GM12878 (cell line): ENCODE measurements at regions not wholly inside any gene's neighbourhood (a gene's known extent, or its start where the extent isn't known, plus 50 kb on each side); places are given as distances from the start of the nearest gene placed in this dataset.

ENCODE experiments used
- ATAC-seq: fragments of 200-7000 bp; cut with Tn5 transposase; 3 replicates; pipeline ENCODE4 v1.9.1; 2020; ENCODE audit warnings: mild to moderate bottlenecking, moderate library complexity
- BruUV-seq: library from RNA; stranded (reverse); fragments of 400-500 nt; replicated peaks from 2 replicates; lab custom pipeline; 2021; lab: Mats Ljungman, UMichigan
- CTCF ChIA-PET: fragments of 300-600 bp; sonication (Branson Sonifier 250); formaldehyde crosslinking; extraction: SDS; loops from one replicate; lab custom pipeline; 2021; ENCODE audit warnings: inconsistent platforms; lab: Yijun Ruan, JAX
- POLR2A ChIA-PET: fragments of 350-600 bp; formaldehyde crosslinking; extraction: SDS; loops from one replicate; lab custom pipeline; 2021; ENCODE audit warnings: inconsistent platforms; lab: Charles Lee
- RAD21 ChIA-PET: fragments of 300-600 bp; sonication (Branson Sonifier 250); formaldehyde crosslinking; loops from one replicate; lab custom pipeline; 2023; ENCODE audit warnings: antibody characterized with exemption; ENCODE audit not compliant: unreplicated experiment; lab: Charles Lee
- SMC1A ChIA-PET: fragments of 300-600 bp; sonication (Branson Sonifier 250); formaldehyde crosslinking; loops from one replicate; lab custom pipeline; 2023; ENCODE audit not compliant: unreplicated experiment, uncharacterized antibody; lab: Charles Lee
- DNase-seq: peaks from one replicate; pipeline ENCODE4 v3.0.0-alpha.2; 2011; ENCODE audit warnings: low read depth, low spot score
- FAIRE-seq: peaks from 3 replicates; lab custom pipeline; 2011; peaks lifted over from hg19 to GRCh38; lab: Jason Lieb, UNC
- H2AFZ ChIP-seq: 2 replicates; pipeline ENCODE4 v1.6.0; 2011; ENCODE audit warnings: low read depth, low read length, control low read depth; ENCODE audit not compliant: control insufficient read depth
- H3K27ac ChIP-seq: 2 replicates; pipeline ENCODE4 v1.5.1; 2011; ENCODE audit warnings: control low read depth; ENCODE audit not compliant: control insufficient read depth, insufficient read depth
- H3K27me3 ChIP-seq, 2 experiments: replicated peaks in 1 of 2; 2 replicates each; pipeline versions ENCODE4 v1.6.0 to v1.6.1; 2011; ENCODE audit warnings: low read length in 1 of 2; ENCODE audit not compliant: control insufficient read depth in 2 of 2, insufficient read depth in 2 of 2
- H3K36me3 ChIP-seq, 2 experiments: 2 replicates each; pipeline ENCODE4 v1.5.1; 2011; ENCODE audit warnings: low read length in 1 of 2; ENCODE audit not compliant: control insufficient read depth in 2 of 2, insufficient read depth in 2 of 2
- H3K4me1 ChIP-seq: 2 replicates; pipeline ENCODE4 v1.6.1; 2011; ENCODE audit warnings: mild to moderate bottlenecking, low read length, moderate library complexity, mixed read lengths; ENCODE audit not compliant: control insufficient read depth, insufficient read depth
- H3K4me2 ChIP-seq: 2 replicates; pipeline ENCODE4 v1.6.0; 2011; ENCODE audit warnings: control low read depth; ENCODE audit not compliant: control insufficient read depth, insufficient read depth
- H3K4me3 ChIP-seq: fragments of 200-600 bp; sonication (generic); 2 replicates; pipeline ENCODE4 v1.5.1; 2016
- H3K79me2 ChIP-seq: 2 replicates; pipeline ENCODE4 v1.6.0; 2011; ENCODE audit warnings: low read length; ENCODE audit not compliant: control insufficient read depth, insufficient read depth
- H3K9ac ChIP-seq: 2 replicates; pipeline ENCODE4 v1.8.0; 2011; ENCODE audit warnings: low read length, control low read depth, mixed read lengths; ENCODE audit not compliant: control insufficient read depth, insufficient read depth
- H3K9me3 ChIP-seq: replicated peaks from 3 replicates; pipeline ENCODE4 v1.5.1; 2011; ENCODE audit warnings: mild to moderate bottlenecking, low read length; ENCODE audit not compliant: control insufficient read depth, insufficient read depth
- H4K20me1 ChIP-seq: 2 replicates; pipeline ENCODE4 v1.6.0; 2011; ENCODE audit not compliant: control insufficient read depth, insufficient read depth
- ASH2L ChIP-seq: fragments of 300-600, 200-600 bp; sonication (generic); IDR thresholded peaks from 2 replicates; pipeline ENCODE4 v1.6.1; 2017; ENCODE audit warnings: low read depth, mild to moderate bottlenecking, borderline replicate concordance
- ATF7 ChIP-seq: fragments of 450-650 bp; IDR thresholded peaks from 2 replicates; pipeline ENCODE4 v1.6.1; 2016; ENCODE audit warnings: low read depth, mild to moderate bottlenecking
- BHLHE40 ChIP-seq, 2 experiments: fragments of 450-650 bp in 1 of 2; IDR thresholded peaks; 2 replicates each; pipeline ENCODE4 v1.6.1; 2011 to 2017; ENCODE audit warnings: low read depth in 2 of 2, borderline replicate concordance in 1 of 2, improper control_type of control experiment in 1 of 2, low read length in 1 of 2, mild to moderate bottlenecking in 1 of 2
- CBX3 ChIP-seq: fragments of 200-600 bp; sonication (generic); IDR thresholded peaks from 2 replicates; pipeline ENCODE4 v1.6.1; 2016; ENCODE audit warnings: low read depth, borderline replicate concordance
- EZH2 ChIP-seq: IDR thresholded peaks from 2 replicates; pipeline ENCODE4 v1.6.1; 2012; ENCODE audit warnings: low read depth, mild to moderate bottlenecking, control low read depth, inconsistent platforms, low read length, borderline replicate concordance; ENCODE audit not compliant: control insufficient read depth
- HCFC1 ChIP-seq: fragments of 150-350 bp; IDR thresholded peaks from 2 replicates; pipeline ENCODE4 v1.6.1; 2014; ENCODE audit warnings: low read length
- KDM1A ChIP-seq: fragments of 200-600 bp; sonication (generic); IDR thresholded peaks from 2 replicates; pipeline ENCODE4 v1.6.1; 2016; ENCODE audit warnings: borderline replicate concordance
- NR2C2 ChIP-seq: IDR thresholded peaks from 2 replicates; pipeline ENCODE4 v1.6.1; 2011; ENCODE audit warnings: borderline replicate concordance, low read depth; ENCODE audit not compliant: control insufficient read depth, insufficient read length
- SMC3 ChIP-seq: IDR thresholded peaks from 2 replicates; pipeline ENCODE4 v1.6.1; 2011; ENCODE audit warnings: low read length, improper control_type of control experiment, borderline replicate concordance
- SUZ12 ChIP-seq: fragments of 200-600 bp; sonication (generic); IDR thresholded peaks from one replicate; pipeline ENCODE4 v1.6.1; 2018; ENCODE audit warnings: antibody characterized with exemption, mild to moderate bottlenecking; ENCODE audit not compliant: unreplicated experiment
- TCF7 ChIP-seq: IDR thresholded peaks from 2 replicates; pipeline ENCODE4 v1.6.1; 2014; ENCODE audit warnings: antibody characterized with exemption, borderline replicate concordance
- ZNF274 ChIP-seq: IDR thresholded peaks from one replicate; pipeline ENCODE4 v1.8.0; 2011; ENCODE audit not compliant: insufficient read length, insufficient read depth
- WGBS: methylation state at CpG from one replicate; pipeline ENCODE4 v1.1.6; 2016; ENCODE audit warnings: low lambda C conversion rate; ENCODE audit not compliant: insufficient replicate concordance, insufficient coverage; ENCODE audit errors: missing lambda C conversion rate; 5-methylcytosine and 5-hydroxymethylcytosine counted together
- in situ Hi-C: fragments of 300-500 bp; cut with MboI; formaldehyde crosslinking; loops from 9 replicates; pipeline ENCODE4 v1.14.3; 2018; ENCODE audit warnings: mixed read lengths
- intact Hi-C: fragments of 100-400 bp; cut with micrococcal nuclease; formaldehyde crosslinking; loops from one replicate; pipeline ENCODE4 v1.14.2; 2022; ENCODE audit not compliant: unreplicated experiment
- TF ChIP-seq, protein P1 (sequence below): IDR thresholded peaks from 2 replicates; pipeline ENCODE4 v1.6.1; 2011; ENCODE audit warnings: borderline replicate concordance, low read depth, mild to moderate bottlenecking, moderate library complexity, low read length; ENCODE audit not compliant: insufficient read depth, poor library complexity, severe bottlenecking
- TF ChIP-seq, protein P2 (sequence below): IDR thresholded peaks from 2 replicates; pipeline ENCODE4 v1.6.1; 2012; ENCODE audit warnings: low read length, inconsistent platforms
- TF ChIP-seq, protein P3 (sequence below): IDR thresholded peaks from 2 replicates; pipeline ENCODE4 v1.6.1; 2012; ENCODE audit warnings: low read depth, low read length, improper control_type of control experiment

DNA sequence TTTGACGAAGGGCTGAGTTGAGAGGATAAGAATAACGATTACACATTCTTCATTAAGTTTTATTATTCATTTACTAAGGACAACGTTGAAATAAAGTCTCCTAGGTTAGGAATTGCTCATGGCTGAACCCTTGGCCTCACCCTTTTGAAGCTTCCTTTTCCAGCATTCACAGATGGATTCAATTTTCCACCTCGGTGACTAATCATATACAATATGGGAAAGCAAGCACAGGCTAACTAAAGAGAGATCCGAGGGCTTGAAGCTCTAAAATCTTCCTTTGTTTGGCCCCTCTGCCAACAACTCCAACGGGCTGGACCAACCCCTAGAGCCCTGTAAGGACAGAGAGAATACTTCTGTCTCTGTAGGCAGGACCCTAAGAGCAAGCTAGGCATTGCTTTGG is 159.5 kb downstream of the SOD2 start:
- H3K79me2 ChIP-seq, result no peaks in the 10 kb centered on the region
- H3K27ac ChIP-seq, result no peak overlapping the region
- TF ChIP-seq HCFC1, result no peak
- no peak for TF ChIP-seq ASH2L
- TF ChIP-seq SMC3, result no peak
- TF ChIP-seq, protein P1, sequence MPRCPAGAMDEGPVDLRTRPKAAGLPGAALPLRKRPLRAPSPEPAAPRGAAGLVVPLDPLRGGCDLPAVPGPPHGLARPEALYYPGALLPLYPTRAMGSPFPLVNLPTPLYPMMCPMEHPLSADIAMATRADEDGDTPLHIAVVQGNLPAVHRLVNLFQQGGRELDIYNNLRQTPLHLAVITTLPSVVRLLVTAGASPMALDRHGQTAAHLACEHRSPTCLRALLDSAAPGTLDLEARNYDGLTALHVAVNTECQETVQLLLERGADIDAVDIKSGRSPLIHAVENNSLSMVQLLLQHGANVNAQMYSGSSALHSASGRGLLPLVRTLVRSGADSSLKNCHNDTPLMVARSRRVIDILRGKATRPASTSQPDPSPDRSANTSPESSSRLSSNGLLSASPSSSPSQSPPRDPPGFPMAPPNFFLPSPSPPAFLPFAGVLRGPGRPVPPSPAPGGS, result no peak
- no peak for TF ChIP-seq ZNF274
- TF ChIP-seq, all 136 proteins: peak for 0
- intact Hi-C loops (no loop called here), in situ Hi-C loops (no loop called here)
- Histone ChIP-seq H3K4me2 (no peak overlapping the region), H3K27me3 (no peaks in the 10 kb centered on the region; a peak in 2 of 4 replicates), H3K4me3 (no peak overlapping the region), H4K20me1 (no peaks in the 10 kb centered on the region; the same call in 1 of the 2 replicates), H2AFZ (no peak overlapping the region), H3K9ac (no peak overlapping the region), H3K4me1 (no peaks in the 10 kb centered on the region), H3K9me3 (no peaks in the 10 kb centered on the region), H3K36me3 (no peaks in the 10 kb centered on the region)
- ChIA-PET SMC1A (no interaction called here), CTCF (interaction anchor here (1.0 kb wide), 1 partner anchor 360 kb away, joined by 3 read pairs; no protein-coding TSS in a partner anchor), POLR2A (no interaction called here), RAD21 (no interaction called here)
- DNase-seq, result no peak
- FAIRE-seq, result peak; percentile 70
- 3% methylated on average over 6 of the region's 6 CpGs for WGBS
- no peak for ATAC-seq
- BruUV-seq, result no TSS peak

DNA sequence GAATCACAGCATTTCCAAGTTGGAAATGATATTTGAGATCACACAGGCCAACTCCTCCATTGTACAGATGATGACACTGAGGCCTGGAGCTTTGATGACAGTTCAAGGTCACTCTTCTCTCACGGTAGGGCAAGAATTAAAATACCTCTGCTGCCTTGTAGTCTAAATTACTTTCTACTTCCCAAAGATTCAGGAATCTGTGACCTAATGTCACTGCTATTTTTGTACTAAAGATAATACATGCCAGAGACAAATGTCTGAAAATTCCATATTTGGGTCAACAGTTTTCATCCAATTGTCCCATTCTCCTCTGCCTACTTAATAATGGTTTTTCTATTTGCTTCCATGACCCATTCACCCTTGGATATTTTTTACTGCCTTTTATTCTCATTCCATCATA is 160.0 kb downstream of the SOD2 start:
- Histone ChIP-seq H2AFZ (no peak overlapping the region), H3K9me3 (no peaks in the 10 kb centered on the region), H3K27ac (no peak overlapping the region), H3K36me3 (no peaks in the 10 kb centered on the region), H3K27me3 (no peaks in the 10 kb centered on the region; a peak in 3 of 4 replicates), H3K9ac (no peak overlapping the region), H3K79me2 (no peaks in the 10 kb centered on the region), H3K4me2 (no peak overlapping the region), H3K4me1 (no peaks in the 10 kb centered on the region), H3K4me3 (no peak overlapping the region), H4K20me1 (no peaks in the 10 kb centered on the region; the same call in 1 of the 2 replicates)
- DNase-seq (no peak), ATAC-seq (no peak), FAIRE-seq (no peak)
- BruUV-seq, result no TSS peak
- intact Hi-C loops, result no loop called here
- ChIA-PET SMC1A (no interaction called here), CTCF (no interaction called here), RAD21 (no interaction called here), POLR2A (no interaction called here)
- 79% methylated on average over 1 of the region's 1 CpG for WGBS
- in situ Hi-C loops, result no loop called here
- no peak for TF ChIP-seq NR2C2
- no peak for TF ChIP-seq EZH2
- no peak for TF ChIP-seq SUZ12
- TF ChIP-seq, protein P2, sequence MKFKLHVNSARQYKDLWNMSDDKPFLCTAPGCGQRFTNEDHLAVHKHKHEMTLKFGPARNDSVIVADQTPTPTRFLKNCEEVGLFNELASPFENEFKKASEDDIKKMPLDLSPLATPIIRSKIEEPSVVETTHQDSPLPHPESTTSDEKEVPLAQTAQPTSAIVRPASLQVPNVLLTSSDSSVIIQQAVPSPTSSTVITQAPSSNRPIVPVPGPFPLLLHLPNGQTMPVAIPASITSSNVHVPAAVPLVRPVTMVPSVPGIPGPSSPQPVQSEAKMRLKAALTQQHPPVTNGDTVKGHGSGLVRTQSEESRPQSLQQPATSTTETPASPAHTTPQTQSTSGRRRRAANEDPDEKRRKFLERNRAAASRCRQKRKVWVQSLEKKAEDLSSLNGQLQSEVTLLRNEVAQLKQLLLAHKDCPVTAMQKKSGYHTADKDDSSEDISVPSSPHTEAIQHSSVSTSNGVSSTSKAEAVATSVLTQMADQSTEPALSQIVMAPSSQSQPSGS, result no peak
- no peak for TF ChIP-seq CBX3
- no peak for TF ChIP-seq ATF7
- TF ChIP-seq, protein P3, sequence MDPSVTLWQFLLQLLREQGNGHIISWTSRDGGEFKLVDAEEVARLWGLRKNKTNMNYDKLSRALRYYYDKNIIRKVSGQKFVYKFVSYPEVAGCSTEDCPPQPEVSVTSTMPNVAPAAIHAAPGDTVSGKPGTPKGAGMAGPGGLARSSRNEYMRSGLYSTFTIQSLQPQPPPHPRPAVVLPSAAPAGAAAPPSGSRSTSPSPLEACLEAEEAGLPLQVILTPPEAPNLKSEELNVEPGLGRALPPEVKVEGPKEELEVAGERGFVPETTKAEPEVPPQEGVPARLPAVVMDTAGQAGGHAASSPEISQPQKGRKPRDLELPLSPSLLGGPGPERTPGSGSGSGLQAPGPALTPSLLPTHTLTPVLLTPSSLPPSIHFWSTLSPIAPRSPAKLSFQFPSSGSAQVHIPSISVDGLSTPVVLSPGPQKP, result no peak
- TF ChIP-seq KDM1A, result no peak
- no peak for TF ChIP-seq BHLHE40 (IDR thresholded peaks at IDR 0.05; ENCODE audit: borderline replicate concordance in 1 of 2, low read depth in 2 of 2, low read length in 1 of 2)
- no peak for TF ChIP-seq TCF7
